Glutamatergic neuron (in vitro differentiated cells): ENCODE measurements at regions not wholly inside any gene's neighbourhood (a gene's known extent, or its start where the extent isn't known, plus 50 kb on each side); places are given as distances from the start of the nearest gene placed in this dataset.

Experiments
- DNase-seq: peaks from one replicate; pipeline ENCODE4 v3.0.0; 2022
- H3K27ac Mint-ChIP-seq: one replicate; pipeline ENCODE4 v1.8.0; 2020; ENCODE audit warnings: mild to moderate bottlenecking, mixed read lengths, inconsistent platforms; ENCODE audit not compliant: unreplicated experiment
- H3K27me3 Mint-ChIP-seq: one replicate; pipeline ENCODE4 v1.8.0; 2020; ENCODE audit warnings: mild to moderate bottlenecking, moderate library complexity, mixed read lengths, inconsistent platforms; ENCODE audit not compliant: unreplicated experiment
- H3K36me3 Mint-ChIP-seq: one replicate; pipeline ENCODE4 v1.8.0; 2020; ENCODE audit warnings: mild to moderate bottlenecking, mixed read lengths, inconsistent platforms; ENCODE audit not compliant: unreplicated experiment
- H3K4me1 Mint-ChIP-seq: one replicate; pipeline ENCODE4 v1.8.0; 2020; ENCODE audit warnings: mild to moderate bottlenecking, low read depth, mixed read lengths, inconsistent platforms; ENCODE audit not compliant: unreplicated experiment
- H3K4me3 Mint-ChIP-seq: one replicate; pipeline ENCODE4 v1.8.0; 2020; ENCODE audit warnings: mild to moderate bottlenecking, mixed read lengths, inconsistent platforms; ENCODE audit not compliant: unreplicated experiment
- H3K9me3 Mint-ChIP-seq: one replicate; pipeline ENCODE4 v1.8.0; 2020; ENCODE audit warnings: mild to moderate bottlenecking, moderate library complexity, mixed read lengths, inconsistent platforms; ENCODE audit not compliant: unreplicated experiment
- TF ChIP-seq, protein P1 (sequence below): fragments of 200-600 bp; sonication (generic); IDR thresholded peaks from one replicate; pipeline ENCODE4 v1.5.0; 2021; ENCODE audit not compliant: partially characterized antibody, unreplicated experiment

DNA sequence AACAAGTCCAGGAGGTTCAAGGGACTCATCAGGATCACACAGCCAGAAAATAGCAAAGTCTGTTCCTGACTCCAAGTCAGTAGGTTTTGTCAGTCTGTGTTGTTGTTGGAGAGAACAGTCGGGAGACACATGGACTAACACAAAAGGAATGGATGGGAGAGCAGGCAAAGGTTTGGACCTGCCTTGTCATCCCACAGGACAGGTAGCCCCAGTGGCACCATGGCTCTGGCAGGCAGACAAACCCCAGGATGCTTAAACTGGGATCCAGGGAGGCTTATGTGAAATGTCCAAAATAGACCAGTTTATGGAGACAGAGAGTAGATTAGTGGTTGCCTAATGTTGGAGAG, 201.6 kb upstream of the NAV2 start:
- Mint-ChIP-seq H3K27me3 (peaks cover 13% of the 10 kb centered on the region), H3K27ac (peak overlapping the region; percentile 57), H3K36me3 (peaks cover 5% of the 10 kb centered on the region), H3K4me3 (no peak overlapping the region), H3K4me1 (peaks cover 28% of the 10 kb centered on the region), H3K9me3 (peaks cover 4% of the 10 kb centered on the region)
- DNase-seq = no peak
- TF ChIP-seq, protein P1, sequence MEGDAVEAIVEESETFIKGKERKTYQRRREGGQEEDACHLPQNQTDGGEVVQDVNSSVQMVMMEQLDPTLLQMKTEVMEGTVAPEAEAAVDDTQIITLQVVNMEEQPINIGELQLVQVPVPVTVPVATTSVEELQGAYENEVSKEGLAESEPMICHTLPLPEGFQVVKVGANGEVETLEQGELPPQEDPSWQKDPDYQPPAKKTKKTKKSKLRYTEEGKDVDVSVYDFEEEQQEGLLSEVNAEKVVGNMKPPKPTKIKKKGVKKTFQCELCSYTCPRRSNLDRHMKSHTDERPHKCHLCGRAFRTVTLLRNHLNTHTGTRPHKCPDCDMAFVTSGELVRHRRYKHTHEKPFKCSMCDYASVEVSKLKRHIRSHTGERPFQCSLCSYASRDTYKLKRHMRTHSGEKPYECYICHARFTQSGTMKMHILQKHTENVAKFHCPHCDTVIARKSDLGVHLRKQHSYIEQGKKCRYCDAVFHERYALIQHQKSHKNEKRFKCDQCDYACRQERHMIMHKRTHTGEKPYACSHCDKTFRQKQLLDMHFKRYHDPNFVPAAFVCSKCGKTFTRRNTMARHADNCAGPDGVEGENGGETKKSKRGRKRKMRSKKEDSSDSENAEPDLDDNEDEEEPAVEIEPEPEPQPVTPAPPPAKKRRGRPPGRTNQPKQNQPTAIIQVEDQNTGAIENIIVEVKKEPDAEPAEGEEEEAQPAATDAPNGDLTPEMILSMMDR = no peak

DNA sequence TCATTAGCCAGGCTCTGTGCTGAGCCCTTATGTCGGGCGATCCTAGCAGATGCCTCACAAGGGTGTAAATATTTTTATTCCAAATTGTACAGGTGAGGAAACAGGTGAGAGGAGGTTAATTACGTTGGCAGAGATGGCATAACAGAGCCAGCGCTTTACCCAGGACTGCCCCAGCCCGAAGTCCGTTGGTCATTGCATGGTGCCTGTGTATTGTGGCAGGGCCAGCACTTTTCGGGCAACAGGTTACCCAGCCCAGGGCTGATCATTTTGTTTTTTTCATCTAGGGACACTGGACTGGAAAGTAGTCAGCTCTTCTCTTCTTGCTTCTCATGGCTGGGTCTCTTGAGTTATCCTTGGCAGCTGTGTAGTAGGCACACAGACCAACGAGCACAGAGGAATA, 202.2 kb upstream of the NAV2 start:
- Mint-ChIP-seq H3K9me3 (peaks cover 4% of the 10 kb centered on the region), H3K4me3 (no peak overlapping the region), H3K4me1 (peaks cover 32% of the 10 kb centered on the region), H3K27me3 (peaks cover 13% of the 10 kb centered on the region), H3K27ac (no peak overlapping the region), H3K36me3 (peaks cover 5% of the 10 kb centered on the region)
- TF ChIP-seq, protein P1 = no peak
- no peak for DNase-seq

DNA sequence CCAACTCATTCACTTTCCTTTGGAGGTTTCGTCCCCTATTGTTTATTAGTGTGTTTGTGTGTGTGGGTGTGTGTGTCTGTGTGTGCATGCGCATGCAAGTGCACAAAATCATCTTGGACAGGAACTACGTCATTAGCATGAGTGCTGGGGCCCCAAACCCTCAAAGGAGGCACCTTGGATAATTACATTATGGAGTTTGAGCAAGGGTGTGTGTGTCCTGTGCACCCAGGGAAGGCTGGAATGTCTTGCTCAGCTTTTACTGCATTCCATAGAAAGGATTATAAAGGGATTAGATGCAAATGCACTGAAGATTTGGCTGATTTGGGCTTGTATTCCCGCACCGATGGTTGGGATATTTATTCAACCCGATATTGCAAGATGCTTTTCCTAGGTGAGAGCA, 203.4 kb upstream of the NAV2 start:
- no peak for DNase-seq
- Mint-ChIP-seq H3K4me3 (no peak overlapping the region), H3K36me3 (peaks cover 5% of the 10 kb centered on the region), H3K27ac (no peak overlapping the region), H3K4me1 (peaks cover 42% of the 10 kb centered on the region), H3K27me3 (peaks cover 12% of the 10 kb centered on the region), H3K9me3 (peaks cover 9% of the 10 kb centered on the region)
- TF ChIP-seq, protein P1 = no peak

DNA sequence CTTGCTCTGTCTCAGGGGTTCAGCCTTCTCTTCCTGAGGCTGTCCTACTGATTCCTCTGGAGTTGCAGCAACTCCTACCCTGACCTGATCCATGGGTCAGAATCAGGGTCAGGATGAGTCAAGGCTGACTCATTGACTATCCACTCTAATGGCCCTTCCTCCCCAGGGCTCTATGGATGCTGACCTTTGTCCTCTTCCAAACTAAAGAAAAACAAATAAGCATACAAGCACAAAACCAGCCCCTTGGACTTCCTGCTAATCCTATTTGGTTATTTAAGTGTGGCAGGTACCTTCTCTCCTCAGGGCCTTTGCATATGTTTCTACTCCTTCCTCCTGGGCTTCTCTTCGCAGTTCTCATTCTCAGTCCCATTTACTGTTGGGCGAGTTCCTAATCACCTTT, 204.5 kb upstream of the NAV2 start:
- Mint-ChIP-seq H3K27ac (no peak overlapping the region), H3K4me3 (no peak overlapping the region), H3K27me3 (peaks cover 10% of the 10 kb centered on the region), H3K4me1 (peaks cover 45% of the 10 kb centered on the region), H3K36me3 (no peaks in the 10 kb centered on the region), H3K9me3 (peaks cover 10% of the 10 kb centered on the region)
- no peak for DNase-seq
- TF ChIP-seq, protein P1 = no peak

DNA sequence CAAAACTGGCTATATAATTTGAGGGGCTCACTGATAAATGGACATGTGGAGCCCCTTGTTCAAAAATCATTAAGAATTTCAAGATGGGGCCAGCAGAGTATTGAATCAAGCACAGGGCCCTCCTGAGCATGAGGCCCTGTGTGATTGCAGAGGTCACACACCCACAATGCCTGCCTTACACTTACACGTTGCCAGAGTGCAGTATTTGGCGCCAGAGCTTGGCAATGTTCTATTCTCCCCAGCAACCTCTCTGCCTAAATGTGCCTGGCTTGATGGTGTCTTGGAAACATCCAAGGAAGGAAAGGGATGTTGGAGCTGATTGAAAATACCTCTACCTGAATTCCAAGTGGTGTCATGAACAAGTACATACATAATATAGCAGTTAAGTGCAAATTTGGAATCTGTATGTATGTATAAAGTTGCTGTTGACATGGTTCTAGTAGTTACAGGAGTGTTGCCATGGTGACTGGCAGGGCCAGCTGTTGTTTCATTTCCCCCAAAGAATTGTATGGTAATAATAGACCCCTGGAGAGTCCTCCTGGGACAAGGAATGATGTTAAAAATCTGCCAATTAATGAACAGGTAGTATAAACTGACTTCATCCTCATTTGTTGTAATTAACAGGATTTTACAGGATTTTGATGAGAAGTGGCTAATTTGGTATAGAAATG, 205.7 kb upstream of the NAV2 start:
- Mint-ChIP-seq H3K4me1 (peaks cover 45% of the 10 kb centered on the region), H3K4me3 (peak overlapping the region; percentile 13), H3K27me3 (peaks cover 9% of the 10 kb centered on the region), H3K36me3 (no peaks in the 10 kb centered on the region), H3K9me3 (peaks cover 10% of the 10 kb centered on the region), H3K27ac (no peak overlapping the region)
- TF ChIP-seq, protein P1 = no peak
- DNase-seq = no peak
